HG03442 (cell line): ENCODE measurements at regions not wholly inside any gene's neighbourhood (a gene's known extent, or its start where the extent isn't known, plus 50 kb on each side); places are given as distances from the start of the nearest gene placed in this dataset.

ENCODE experiments used
- ATAC-seq: cut with Tn5 transposase; IDR thresholded peaks from one replicate; pipeline ENCODE4 v1.9.1; 2021; ENCODE audit warnings: mild to moderate bottlenecking, moderate library complexity; ENCODE audit not compliant: unreplicated experiment

DNA sequence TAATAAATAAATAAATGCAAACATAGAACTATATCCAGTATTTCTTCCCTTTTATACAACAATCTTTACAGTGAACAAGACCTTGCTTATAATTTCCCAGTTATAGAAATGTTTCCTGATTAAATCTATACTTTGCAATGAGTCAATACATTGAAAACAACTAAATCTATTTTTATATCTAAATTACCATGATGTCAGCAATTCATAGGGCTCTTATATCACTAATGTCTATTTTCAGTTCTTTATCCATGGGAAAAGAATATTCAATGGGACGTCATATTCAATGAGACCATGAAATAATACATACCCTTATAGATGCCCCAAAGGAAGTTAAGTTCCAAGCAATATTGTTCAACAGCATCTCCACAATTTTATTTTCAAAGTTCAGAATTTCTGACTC lies 359.9 kb downstream of the CASP12 start:
- ATAC-seq: no peak

DNA sequence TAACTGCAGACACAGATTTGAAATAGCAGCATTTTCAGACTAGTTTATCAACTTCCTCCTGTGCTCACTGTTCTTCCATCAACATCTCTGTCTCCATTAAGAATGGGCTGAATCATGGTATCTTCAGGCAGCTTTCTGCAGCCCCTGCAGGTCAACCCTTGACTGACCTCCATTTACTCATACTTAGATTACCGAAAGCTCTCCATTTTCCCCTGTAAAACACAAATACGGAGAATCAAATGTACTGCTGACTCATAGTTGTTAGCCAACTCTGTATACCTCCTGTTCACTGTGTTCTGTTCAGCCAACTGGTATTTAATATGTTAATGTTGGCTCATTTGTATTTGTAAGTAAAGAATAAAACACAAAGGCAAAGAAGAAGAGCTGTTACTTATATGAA lies 364.0 kb downstream of the CASP12 start:
- no peak for ATAC-seq

DNA sequence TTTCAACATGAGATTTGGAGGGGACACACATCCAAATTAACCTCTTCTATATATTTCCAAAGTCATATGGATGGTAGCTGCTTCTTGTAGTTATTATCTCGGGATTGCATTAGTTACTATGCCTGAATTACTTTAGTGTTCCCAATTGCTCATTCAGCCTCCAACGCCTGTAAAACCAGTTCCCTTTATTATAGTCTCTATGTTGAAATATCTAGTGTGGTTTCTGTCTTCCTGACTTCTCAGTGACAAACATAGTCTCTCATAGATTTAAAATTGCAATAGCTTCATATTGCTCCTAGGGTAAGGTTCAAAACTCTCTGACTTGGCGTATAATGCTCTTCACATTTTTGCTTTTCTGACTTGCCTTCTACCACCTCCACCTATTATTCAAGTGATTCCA lies 366.4 kb downstream of the CASP12 start:
- no peak for ATAC-seq

DNA sequence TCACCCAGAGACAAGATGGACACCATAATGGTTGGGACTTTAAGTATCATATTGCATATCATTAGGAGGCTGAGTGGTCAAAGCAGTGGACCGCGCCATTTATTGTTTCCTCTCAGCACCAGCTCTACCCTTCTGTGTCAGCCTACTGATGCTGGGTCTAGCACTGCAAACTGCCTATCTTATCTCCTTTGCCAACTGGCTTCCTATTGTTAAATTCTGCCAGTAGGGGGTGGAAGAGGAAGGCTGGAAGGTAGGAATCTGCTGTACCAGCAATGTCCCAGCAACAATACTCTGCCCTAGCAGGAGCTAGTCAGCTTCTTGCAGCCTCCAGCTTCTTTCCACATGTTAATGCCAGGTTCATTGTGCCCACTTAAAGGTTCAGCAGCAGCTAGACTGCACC lies 367.1 kb upstream of the PDGFD start:
- ATAC-seq: no peak

DNA sequence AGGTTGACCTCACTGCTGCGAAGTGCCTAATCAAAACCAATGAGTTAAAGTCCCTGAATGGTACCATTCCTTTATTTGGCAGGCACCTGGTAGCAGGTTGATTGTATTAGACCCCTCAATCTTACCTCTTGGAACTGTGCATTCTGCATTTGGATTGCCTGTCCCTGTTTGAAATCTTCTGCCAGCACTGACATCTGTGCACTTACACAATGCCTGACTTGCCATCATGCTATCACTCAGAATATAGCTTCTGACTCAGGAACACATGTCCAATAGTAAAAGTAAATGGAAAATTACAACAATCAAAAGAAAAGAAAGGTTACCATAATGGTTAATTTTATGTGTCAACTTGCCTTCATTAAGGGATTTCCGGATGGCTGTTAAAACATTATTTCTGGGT lies 366.0 kb upstream of the PDGFD start:
- no peak for ATAC-seq

DNA sequence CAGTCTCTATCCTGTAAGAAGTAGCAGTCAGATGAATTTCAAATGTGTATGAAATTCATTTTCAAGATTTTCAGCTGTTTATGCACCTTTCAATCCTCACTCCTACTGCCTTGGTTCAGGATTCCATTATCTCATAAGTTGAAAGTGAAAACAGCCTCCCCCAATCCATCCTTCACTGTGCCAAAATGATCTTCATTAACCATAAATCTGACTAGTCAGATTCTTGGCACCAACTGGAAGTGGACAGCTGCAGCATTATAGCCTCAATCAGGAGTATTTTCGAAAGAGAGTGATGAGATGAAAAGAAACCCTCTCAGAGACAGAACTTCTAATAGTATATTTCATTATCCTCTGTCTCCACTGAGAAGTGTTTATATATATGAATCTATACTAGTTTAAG lies 365.3 kb upstream of the PDGFD start:
- ATAC-seq: no peak

DNA sequence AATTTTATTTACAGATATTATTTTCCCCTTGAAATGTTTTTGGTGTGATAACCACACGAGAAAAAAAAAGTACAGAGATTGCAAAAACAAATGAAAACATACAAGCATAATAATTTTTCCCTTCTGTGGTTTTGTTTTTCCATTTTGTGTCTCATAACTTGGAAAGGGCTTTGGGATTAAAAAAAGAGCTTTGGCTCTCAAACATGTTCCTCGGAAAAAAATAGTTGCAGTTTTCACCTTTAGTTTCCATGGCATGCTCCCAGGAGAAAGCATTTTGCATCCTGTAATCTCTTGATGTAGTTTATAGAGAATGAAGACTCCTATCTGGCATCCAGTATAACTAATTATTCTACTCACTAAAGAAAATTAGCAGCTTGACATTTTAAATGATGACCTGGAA lies 362.1 kb upstream of the PDGFD start:
- ATAC-seq: no peak

DNA sequence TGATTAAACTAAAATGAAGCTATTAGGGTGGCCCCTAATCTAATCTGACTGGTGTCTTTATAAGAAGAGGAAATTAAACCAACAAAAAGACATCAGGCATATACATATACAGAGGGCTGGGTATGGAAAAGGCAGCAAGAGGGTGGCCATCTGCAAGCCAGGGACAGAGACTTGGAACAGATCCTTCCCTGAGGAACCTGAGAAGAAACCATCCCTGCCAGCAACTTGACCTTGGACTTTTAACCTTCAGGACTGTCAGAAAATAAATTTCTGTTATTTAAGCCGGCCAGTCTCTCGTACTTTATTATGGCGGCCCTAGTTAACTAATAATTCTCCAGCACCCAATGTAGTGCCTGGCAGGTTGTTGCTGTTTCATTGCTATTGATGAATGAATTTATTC lies 361.5 kb upstream of the PDGFD start:
- no peak for ATAC-seq

DNA sequence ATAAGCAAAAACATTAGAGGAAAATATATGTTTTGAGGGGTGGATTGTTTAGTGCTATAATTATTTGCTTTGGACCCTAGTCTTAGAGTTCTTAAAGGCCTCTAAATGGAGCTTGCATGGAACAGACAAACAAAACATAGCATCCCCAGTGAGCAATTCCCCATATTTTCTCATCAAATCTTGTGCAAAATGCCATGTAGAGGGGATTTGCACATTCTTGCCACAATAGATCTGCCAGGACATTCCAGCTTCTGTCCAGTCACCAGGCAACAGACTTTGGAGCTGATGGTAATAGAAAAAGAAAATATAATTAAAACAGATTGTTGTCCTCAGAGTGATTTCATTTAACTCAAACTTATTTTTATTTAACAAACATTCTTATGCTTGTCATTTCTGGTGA lies 360.3 kb upstream of the PDGFD start:
- no peak for ATAC-seq

DNA sequence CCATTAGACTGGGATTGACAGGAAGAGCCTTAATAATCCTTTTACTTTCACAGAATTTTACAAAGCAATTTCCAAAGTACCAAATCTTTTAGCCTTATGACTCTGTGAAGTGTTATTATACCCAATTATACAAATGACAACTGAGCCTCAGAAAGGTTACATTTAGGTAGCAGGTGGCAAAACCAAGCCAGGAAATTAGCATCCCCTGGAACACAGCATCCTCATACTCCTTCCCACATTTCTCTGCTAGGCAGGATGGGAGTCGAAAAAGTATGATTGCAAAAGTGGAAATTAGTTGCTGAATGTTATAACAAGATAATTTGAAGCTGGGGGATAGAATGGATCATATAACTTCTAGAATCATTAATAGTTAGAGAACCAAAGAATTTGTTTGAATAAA lies 359.7 kb upstream of the PDGFD start:
- no peak for ATAC-seq

DNA sequence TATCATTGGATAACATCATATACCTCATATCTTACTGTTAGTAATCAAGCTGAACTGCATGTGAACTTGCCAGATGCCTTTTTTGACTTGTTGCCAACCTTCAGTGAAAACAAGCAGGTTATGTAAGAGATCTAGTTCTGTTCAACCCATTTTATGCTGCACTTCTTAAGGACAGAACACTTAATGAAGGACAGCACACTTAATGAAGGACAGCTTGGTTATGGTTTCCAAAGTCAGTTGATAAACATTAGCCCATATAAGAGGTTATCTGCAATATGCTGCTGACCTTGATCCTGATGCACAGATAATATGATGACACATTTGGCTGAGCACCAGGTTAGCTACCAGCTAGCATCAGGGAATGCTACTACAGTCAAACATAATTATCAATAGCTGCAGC lies 358.7 kb upstream of the PDGFD start:
- ATAC-seq: no peak

DNA sequence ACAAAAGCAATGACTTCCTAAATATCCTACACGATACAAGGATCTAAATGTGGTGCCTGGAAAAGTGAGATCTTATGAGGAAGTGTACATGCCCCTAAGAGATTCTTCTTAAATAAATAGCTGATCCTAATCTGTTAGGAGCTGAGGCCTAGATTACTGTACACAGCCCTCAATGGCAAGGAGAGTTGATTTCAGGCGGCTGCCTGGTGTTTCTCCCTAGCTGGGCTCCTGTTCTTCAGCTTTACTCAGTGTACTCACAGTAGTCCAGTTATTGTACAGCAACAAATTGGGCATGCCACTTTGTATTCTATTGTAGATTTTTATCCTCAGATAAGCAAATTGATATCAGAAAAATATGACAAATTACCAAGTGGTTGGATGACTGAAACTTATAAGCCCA lies 358.2 kb upstream of the PDGFD start:
- no peak for ATAC-seq

DNA sequence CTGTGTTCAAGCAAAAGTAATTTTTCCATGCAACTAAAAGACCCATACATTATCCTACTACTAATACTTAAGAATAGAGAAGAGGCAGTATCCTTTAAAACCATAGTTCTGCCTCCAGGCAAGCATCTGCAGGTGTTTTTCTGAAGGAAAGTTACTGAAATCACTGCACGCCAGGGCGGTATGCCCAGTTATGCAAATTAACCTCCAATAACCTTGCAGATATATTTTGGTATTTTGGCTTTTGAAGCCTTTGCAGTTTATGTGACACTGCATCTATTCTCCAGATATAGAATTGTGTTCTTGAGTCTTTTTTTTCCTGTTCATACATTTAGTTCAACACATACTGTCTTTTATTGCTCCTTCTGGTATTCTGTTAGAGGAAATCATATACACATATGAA lies 346.2 kb upstream of the PDGFD start:
- ATAC-seq: no peak

DNA sequence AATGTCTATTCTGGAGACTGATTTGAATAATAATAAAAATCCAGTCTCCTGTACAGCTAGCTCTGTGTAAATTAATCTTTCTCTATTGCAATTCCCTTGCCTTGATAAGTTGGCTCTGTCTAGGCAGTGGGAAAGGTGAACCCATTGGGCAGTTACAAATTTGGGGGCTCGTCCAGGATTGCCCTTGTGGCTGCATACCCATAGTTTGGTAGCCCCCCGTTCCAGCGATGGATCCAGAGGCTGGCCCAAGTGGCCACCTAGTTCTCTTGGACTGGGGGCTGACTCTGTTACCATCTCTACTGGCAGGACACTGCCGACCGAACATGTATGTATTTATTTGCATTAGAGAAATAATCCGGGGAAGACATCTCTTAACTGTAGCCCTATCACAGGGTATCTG lies 326.2 kb upstream of the PDGFD start:
- ATAC-seq: no peak

DNA sequence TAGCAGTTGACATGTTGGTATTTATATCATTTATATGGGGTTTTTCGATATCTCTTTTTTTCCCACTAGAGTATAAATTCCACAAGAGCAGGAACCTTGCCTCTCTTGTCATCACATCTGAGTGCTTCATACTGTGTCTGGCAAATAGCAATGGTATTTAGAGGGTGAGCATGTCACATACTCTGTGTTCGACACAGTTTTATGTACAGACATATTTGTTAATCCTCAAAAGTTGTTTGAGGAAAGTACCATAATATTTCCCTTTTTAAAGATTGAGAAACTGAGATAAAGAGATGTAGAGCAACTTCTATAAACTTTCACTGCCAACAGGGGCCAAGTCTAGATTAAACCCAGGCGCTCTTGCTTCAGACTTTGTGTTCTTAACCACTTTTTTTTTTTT lies 324.6 kb upstream of the PDGFD start:
- ATAC-seq: no peak

DNA sequence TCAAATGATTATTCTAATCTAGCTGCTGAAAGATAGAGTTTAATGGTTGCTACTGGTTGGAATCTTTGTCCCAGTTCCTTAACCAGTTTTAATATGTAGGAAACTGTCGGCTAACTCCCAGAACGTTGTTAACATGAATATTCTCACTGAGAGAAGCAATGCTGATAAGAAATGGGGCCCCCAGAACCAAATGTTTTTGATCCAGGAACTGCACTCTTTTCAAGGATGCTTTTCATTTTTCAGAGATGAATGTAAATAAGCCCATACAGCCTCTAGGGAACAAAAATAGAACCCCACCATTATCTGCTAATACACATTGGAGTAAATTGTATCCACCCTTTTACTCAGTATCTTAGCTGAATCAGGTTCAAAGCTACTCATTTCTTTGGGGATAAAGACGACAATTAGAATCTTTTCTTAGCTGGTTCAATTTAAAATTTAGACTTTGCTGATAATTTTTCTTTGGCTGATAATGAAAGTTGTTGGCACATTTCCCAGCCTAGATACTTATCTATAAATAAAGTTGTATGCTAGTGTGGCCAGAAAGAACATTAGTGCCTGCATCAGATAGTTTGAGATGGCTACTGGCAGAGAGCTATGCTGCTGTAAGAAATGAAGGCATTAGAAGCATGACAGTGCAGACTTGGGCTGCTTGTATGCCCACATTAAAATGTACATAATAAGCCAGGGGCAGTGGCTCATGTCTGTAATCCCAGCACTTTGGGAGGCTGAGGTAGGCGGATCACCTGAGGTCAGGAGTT lies 323.3 kb upstream of the PDGFD start:
- ATAC-seq: no peak

DNA sequence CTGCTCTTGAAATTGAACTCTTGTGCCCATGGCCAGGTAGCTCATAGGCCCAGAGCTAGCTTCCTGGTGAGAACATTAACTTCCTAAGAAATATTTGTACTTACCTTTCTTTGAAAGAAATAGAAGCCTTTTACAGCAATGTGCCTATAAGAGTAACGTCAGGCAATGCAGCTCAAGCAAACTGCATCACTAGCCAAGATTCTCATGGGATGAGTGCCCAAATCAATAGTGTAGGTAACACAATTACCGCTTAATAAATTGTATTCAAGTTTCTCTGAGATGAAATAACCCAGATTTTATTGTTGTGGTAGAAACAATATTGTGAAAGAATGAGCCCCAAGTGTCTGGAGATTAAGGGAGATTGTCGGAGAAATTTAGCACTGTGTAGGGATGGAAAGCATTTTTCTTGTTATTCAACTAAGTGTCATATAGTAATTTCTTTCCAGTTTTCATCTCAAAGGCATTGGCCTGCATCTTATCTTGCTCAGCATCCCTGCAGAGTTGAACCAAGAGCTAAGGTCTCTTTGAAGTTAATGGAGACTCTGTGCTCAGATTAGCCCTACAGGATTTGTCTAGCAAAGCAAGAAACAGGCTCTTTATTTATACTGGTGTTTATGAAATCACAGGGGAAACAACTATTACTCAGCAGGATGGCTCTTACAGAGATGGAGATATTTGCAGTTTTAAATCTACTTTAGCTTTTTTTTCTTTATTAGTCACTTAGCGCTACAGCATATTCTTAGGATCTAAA lies 321.0 kb upstream of the PDGFD start:
- no peak for ATAC-seq

DNA sequence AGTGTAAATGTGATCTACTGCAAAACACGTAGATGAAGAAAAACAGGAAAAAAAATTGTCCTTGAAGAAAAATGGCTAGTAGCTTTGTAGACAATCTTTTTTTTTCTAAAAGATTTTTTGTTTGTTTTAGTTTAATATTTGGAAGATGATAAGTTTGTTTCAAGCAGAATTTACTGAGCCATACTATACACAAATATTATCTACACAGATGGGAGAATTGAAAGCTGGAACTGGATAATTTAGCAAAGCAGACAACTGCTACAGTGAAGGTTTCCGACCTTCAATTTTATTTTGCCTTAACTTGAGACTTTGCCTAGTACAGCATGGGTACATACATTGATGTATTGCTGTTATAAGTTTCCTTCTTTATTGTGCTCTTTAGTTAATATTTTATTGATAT lies 313.0 kb upstream of the PDGFD start:
- ATAC-seq: no peak

DNA sequence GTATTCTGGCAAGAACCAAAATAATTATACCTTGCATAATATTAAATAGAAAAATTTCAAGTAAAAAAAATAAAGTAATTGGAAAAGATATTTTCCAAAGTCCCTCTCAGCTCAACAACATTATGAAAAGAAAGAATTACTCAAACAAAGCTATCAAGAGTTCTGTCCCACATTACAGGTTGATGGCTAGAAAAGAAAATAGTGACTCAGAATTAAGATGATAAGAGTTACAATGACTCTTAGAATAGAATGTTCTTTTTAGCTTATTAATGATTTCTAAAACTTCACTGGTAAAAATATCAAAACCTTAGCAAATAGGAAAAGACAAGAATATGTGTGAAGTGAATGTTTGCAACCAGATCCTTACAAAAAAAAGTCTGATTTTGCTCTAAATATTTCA lies 312.5 kb upstream of the PDGFD start:
- no peak for ATAC-seq

DNA sequence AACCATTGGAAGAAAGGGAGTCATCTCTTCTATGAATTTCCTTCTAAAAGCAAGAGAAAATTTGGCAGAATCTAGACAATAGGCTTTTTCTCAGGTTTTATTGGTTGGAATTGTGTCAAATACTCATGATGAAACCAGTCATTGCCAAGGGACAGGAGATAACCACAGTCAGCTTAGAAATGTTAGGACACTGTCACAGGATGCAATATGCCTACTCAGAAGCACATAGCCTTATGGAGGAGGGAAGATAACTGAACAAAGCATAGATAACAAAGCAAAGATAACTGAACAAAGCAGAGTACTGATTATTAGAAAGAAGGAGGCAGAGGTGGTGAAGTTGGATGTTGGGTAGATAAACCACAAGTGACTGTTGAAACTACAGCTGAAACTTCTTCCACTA lies 303.5 kb upstream of the PDGFD start:
- no peak for ATAC-seq

DNA sequence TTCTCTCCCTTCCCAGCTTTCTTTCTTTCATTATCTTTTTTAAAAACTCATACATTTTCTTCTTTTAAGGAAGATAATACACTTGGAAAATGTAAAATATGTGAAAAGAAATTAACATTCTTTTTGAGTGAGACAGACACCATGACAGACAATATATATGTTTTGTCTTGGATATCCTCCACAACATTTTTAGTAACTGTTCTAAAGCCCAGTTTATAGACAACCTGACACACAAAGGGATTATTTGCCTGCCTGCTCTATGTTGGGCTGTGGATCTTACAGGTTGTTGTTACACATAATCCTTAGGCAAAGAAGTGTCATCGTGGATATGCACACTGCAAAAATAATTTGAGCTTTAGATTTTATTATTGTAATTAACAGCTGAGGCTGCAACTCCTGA lies 301.4 kb upstream of the PDGFD start:
- ATAC-seq: no peak

DNA sequence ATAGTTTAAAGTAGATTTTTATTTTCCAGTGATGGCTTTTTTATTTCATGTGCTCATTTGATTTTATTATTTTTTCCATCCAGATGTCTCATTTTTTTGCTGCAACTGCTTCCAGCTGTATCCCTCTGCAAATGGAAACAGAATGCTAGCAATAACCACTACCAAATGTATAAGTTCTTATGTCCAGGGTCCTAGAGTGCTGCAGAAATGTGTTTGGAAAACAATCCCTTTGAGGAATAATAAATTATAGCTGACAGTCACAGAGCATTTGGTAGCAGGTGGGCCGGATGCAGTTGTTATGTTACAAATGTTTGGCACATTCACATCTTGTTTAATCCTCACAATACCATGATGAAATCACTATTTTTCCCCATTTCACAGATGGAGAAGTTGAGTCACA lies 300.7 kb upstream of the PDGFD start:
- no peak for ATAC-seq

DNA sequence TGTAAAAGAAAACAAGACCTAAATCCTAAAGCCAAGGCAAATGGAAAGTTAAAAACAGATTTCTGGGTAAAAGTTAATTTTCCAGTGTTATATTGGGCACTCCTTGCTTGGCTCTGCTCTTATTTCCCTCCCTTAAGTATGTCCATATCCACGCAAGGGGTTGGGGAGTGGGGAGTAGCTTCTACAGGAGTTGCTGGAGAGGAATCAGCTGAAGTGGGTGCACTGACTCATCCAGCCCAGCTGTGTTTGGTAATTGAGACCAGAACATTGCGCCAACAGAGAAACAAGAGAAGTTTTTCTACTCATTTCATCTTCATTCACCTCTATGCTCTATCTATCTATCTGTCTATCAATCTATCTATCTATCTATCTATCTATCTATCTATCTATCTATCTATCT lies 298.4 kb upstream of the PDGFD start:
- no peak for ATAC-seq
